IMR-90 (cell line): ENCODE measurements at regions not wholly inside any gene's neighbourhood (a gene's known extent, or its start where the extent isn't known, plus 50 kb on each side); places are given as distances from the start of the nearest gene placed in this dataset.

ENCODE experiments used
- ATAC-seq: fragments of 200-7000 bp; cut with Tn5 transposase; 2 replicates; pipeline ENCODE4 v1.9.1; 2020; ENCODE audit warnings: low read depth, mild to moderate bottlenecking, moderate library complexity
- BruUV-seq: library from RNA; stranded (reverse); fragments of 400-500 nt; replicated peaks from 2 replicates; lab custom pipeline; 2021; lab: Mats Ljungman, UMichigan
- CTCF ChIA-PET: fragments of 300-600 bp; formaldehyde crosslinking; extraction: SDS; loops from one replicate; lab custom pipeline; 2021; ENCODE audit warnings: antibody characterized with exemption; lab: Yijun Ruan, JAX
- POLR2A ChIA-PET: fragments of 300-600 bp; sonication (Branson Sonifier 250); formaldehyde crosslinking; loops from one replicate; lab custom pipeline; 2022; ENCODE audit warnings: antibody characterized with exemption; ENCODE audit not compliant: unreplicated experiment; lab: Charles Lee
- DNase-seq: peaks from one replicate; pipeline ENCODE4 v3.0.0; 2013
- H2AFZ ChIP-seq: replicated peaks from 2 replicates; pipeline ENCODE3; 2013; ENCODE audit warnings: low read length, mild to moderate bottlenecking; ENCODE audit not compliant: poor library complexity
- H2AK5ac ChIP-seq: 2 replicates; pipeline ENCODE4 v1.6.1; 2013; ENCODE audit warnings: low read depth, low read length, inconsistent platforms
- H2AK9ac ChIP-seq: replicated peaks from 2 replicates; pipeline ENCODE3; 2013; ENCODE audit warnings: mild to moderate bottlenecking, low read depth, low read length, moderate library complexity; ENCODE audit not compliant: poor library complexity
- H2BK120ac ChIP-seq: 2 replicates; pipeline ENCODE4 v1.6.1; 2013; ENCODE audit warnings: low read depth, low read length, inconsistent platforms
- H2BK15ac ChIP-seq: 3 replicates; pipeline ENCODE4 v1.6.1; 2013; ENCODE audit warnings: low read depth, low read length, inconsistent platforms
- H2BK20ac ChIP-seq: 2 replicates; pipeline ENCODE4 v1.6.1; 2013; ENCODE audit warnings: low read depth, mild to moderate bottlenecking, inconsistent platforms, low read length, moderate library complexity
- H2BK5ac ChIP-seq: 2 replicates; pipeline ENCODE4 v1.6.1; 2013; ENCODE audit warnings: mild to moderate bottlenecking, low read depth, low read length, inconsistent platforms; ENCODE audit not compliant: poor library complexity, severe bottlenecking
- H3K14ac ChIP-seq: replicated peaks from 2 replicates; pipeline ENCODE4 v1.6.1; 2013; ENCODE audit warnings: low read depth, low read length, inconsistent platforms
- H3K18ac ChIP-seq: 2 replicates; pipeline ENCODE4 v1.6.1; 2013; ENCODE audit warnings: low read depth, low read length, control low read depth
- H3K23ac ChIP-seq: 2 replicates; pipeline ENCODE4 v1.6.1; 2013; ENCODE audit warnings: low read depth, low read length, inconsistent platforms
- H3K27ac ChIP-seq: 2 replicates; pipeline ENCODE4 v1.5.1; 2013; ENCODE audit warnings: mild to moderate bottlenecking, control low read depth, low read length; ENCODE audit not compliant: insufficient read depth
- H3K27me3 ChIP-seq: 2 replicates; pipeline ENCODE4 v1.6.1; 2013; ENCODE audit warnings: low read length; ENCODE audit not compliant: control insufficient read depth, insufficient read depth
- H3K36me3 ChIP-seq: 2 replicates; pipeline ENCODE4 v1.6.1; 2013; ENCODE audit warnings: low read length, mixed read lengths; ENCODE audit not compliant: control insufficient read depth, insufficient read depth
- H3K4ac ChIP-seq: 2 replicates; pipeline ENCODE4 v1.6.1; 2013; ENCODE audit warnings: low read depth, low read length, inconsistent platforms
- H3K4me1 ChIP-seq: 2 replicates; pipeline ENCODE4 v1.6.1; 2013; ENCODE audit warnings: low read length, mixed read lengths; ENCODE audit not compliant: control insufficient read depth, insufficient read depth
- H3K4me2 ChIP-seq: 2 replicates; pipeline ENCODE4 v1.6.1; 2013; ENCODE audit warnings: low read depth, mild to moderate bottlenecking, control low read depth, low read length, moderate library complexity
- H3K4me3 ChIP-seq: 2 replicates; pipeline ENCODE4 v1.5.1; 2013; ENCODE audit warnings: low read depth, mild to moderate bottlenecking, control low read depth, low read length, moderate library complexity; ENCODE audit not compliant: insufficient read depth
- H3K56ac ChIP-seq: 2 replicates; pipeline ENCODE4 v1.6.1; 2013; ENCODE audit warnings: low read length, inconsistent platforms; ENCODE audit not compliant: insufficient read depth; ENCODE audit errors: extremely low read depth
- H3K79me1 ChIP-seq, 2 experiments: 2 replicates each; pipeline ENCODE4 v1.6.1; 2013; ENCODE audit warnings: low read length in 2 of 2, inconsistent platforms in 1 of 2, low read depth in 1 of 2
- H3K9ac ChIP-seq: 2 replicates; pipeline ENCODE4 v1.6.1; 2013; ENCODE audit warnings: low read depth, low read length, control low read depth
- H3K9me1 ChIP-seq: 2 replicates; pipeline ENCODE4 v1.6.1; 2013; ENCODE audit warnings: low read length, inconsistent platforms; ENCODE audit not compliant: insufficient read depth
- H3K9me3 ChIP-seq: 2 replicates; pipeline ENCODE4 v1.6.1; 2013; ENCODE audit warnings: low read length; ENCODE audit not compliant: control insufficient read depth, insufficient read depth
- H4K20me1 ChIP-seq: 2 replicates; pipeline ENCODE4 v1.6.1; 2013; ENCODE audit warnings: low read length, inconsistent platforms; ENCODE audit not compliant: insufficient read depth
- H4K5ac ChIP-seq: 2 replicates; pipeline ENCODE4 v1.6.1; 2013; ENCODE audit warnings: mild to moderate bottlenecking, low read depth, low read length, control low read depth
- H4K8ac ChIP-seq, 2 experiments: 2 replicates each; pipeline ENCODE4 v1.6.1; 2013; ENCODE audit warnings: low read depth in 2 of 2, low read length in 2 of 2, control low read depth in 1 of 2, inconsistent platforms in 1 of 2
- H4K91ac ChIP-seq: 2 replicates; pipeline ENCODE4 v1.6.1; 2013; ENCODE audit warnings: low read depth, low read length, inconsistent platforms; ENCODE audit not compliant: insufficient read depth
- BHLHE40 ChIP-seq: fragments of 150-350 bp; IDR thresholded peaks from 2 replicates; pipeline ENCODE4 v1.6.1; 2016; ENCODE audit warnings: mild to moderate bottlenecking, low read depth, low read length
- CEBPB ChIP-seq: IDR thresholded peaks from 2 replicates; pipeline ENCODE4 v1.6.1; 2012; ENCODE audit warnings: low read depth, low read length, improper control_type of control experiment
- CHD1 ChIP-seq: IDR thresholded peaks from 2 replicates; pipeline ENCODE4 v1.6.1; 2012; ENCODE audit warnings: low read depth, low read length, improper control_type of control experiment
- FOS ChIP-seq: fragments of 150-350 bp; IDR thresholded peaks from 2 replicates; pipeline ENCODE4 v1.6.1; 2016; ENCODE audit warnings: low read depth, low read length
- WGBS, 2 experiments: methylation state at CpG; one replicate each; pipeline versions ENCODE4 v1.1.5 to v1.1.7; 2013; ENCODE audit warnings: missing lambda C conversion rate in 2 of 2; ENCODE audit not compliant: insufficient read length in 1 of 2; ENCODE audit errors: extremely low coverage in 2 of 2; 5-methylcytosine and 5-hydroxymethylcytosine counted together
- dilution Hi-C: fragments of 300-500 bp; cut with HindIII; formaldehyde crosslinking; loops from one replicate; pipeline ENCODE4 v1.14.3; 2018; ENCODE audit warnings: low sequenced_read_pairs; ENCODE audit not compliant: unreplicated experiment
- in situ Hi-C: fragments of 300-500 bp; cut with MboI; formaldehyde crosslinking; loops from 3 replicates; pipeline ENCODE4 v1.14.3; 2019; ENCODE audit warnings: low sequenced_read_pairs, inconsistent platforms, mixed read lengths
- intact Hi-C: fragments of 100-400 bp; cut with micrococcal nuclease; formaldehyde crosslinking; loops from 2 replicates; pipeline ENCODE4 v1.10.0; 2022

GRCh38 chr4:117324851-117325491 is 239.6 kb upstream of the TRAM1L1 start:
- ChIA-PET CTCF (no interaction called here), POLR2A (no interaction called here)
- Histone ChIP-seq H3K4me2 (peak overlapping the region; percentile 91; the same call in 1 of the 2 replicates), H2BK20ac (peak overlapping the region; percentile 78), H4K20me1 (no peaks in the 10 kb centered on the region; the same call in 1 of the 2 replicates), H3K4me3 (no peak overlapping the region), H2AFZ (no peak overlapping the region), H3K36me3 (no peaks in the 10 kb centered on the region), H2AK5ac (no peak overlapping the region; the same call in 1 of the 2 replicates), H3K23ac (peak overlapping the region; percentile 58; the same call in 1 of the 2 replicates), H3K18ac (peak overlapping the region; percentile 18; the same call in 1 of the 2 replicates), H3K9me3 (no peaks in the 10 kb centered on the region), H2BK120ac (peak overlapping the region; percentile 54), H3K27me3 (no peaks in the 10 kb centered on the region), H3K14ac (peak overlapping the region; percentile 17; the same call in 1 of the 2 replicates), H2BK5ac (peak overlapping the region; percentile 87), H4K5ac (peak overlapping the region; percentile 12; the same call in 1 of the 2 replicates), H3K9ac (no peak overlapping the region), H3K9me1 (no peaks in the 10 kb centered on the region), H2AK9ac (no peak overlapping the region), H4K91ac (peak overlapping the region; percentile 18; the same call in 1 of the 2 replicates), H3K27ac (no peak overlapping the region), H3K79me1 (no peaks in the 10 kb centered on the region), H3K4me1 (peaks cover 6% of the 10 kb centered on the region; the same call in 1 of the 2 replicates), H4K8ac (peak overlapping the region in 1 of 2 experiments; percentile 49; a peak in 1 of 4 replicates), H2BK15ac (no peak overlapping the region), H3K56ac (no peak overlapping the region), H3K4ac (no peak overlapping the region)
- no TSS peak for BruUV-seq
- WGBS, 2 experiments: no CpG with 5 or more reads among the region's 1 CpG
- intact Hi-C loops (no loop called here), dilution Hi-C loops (no loop called here), in situ Hi-C loops (no loop called here)
- DNase-seq (peak; percentile 96), ATAC-seq (peak; percentile 89)
- TF ChIP-seq CEBPB: peak; percentile 66
- peak; percentile 72; the same call in 1 of the 2 replicates for TF ChIP-seq FOS
- TF ChIP-seq BHLHE40: no peak
- no peak for TF ChIP-seq CHD1
